A673 (cell line): ENCODE measurements at regions not wholly inside any gene's neighbourhood (a gene's known extent, or its start where the extent isn't known, plus 50 kb on each side); places are given as distances from the start of the nearest gene placed in this dataset.

ENCODE experiments used
- BruUV-seq: library from RNA; stranded (reverse); fragments of 400-500 nt; replicated peaks from 2 replicates; lab custom pipeline; 2021; lab: Mats Ljungman, UMichigan
- CTCF ChIA-PET: fragments of 300-600 bp; sonication (Branson Sonifier 250); formaldehyde crosslinking; loops from one replicate; lab custom pipeline; 2022; ENCODE audit warnings: antibody characterized with exemption; lab: Charles Lee
- POLR2A ChIA-PET: fragments of 300-600 bp; sonication (Branson Sonifier 250); formaldehyde crosslinking; loops from one replicate; lab custom pipeline; 2022; ENCODE audit warnings: antibody characterized with exemption; ENCODE audit not compliant: low non-redundant PET; lab: Charles Lee
- DNase-seq: peaks from one replicate; pipeline ENCODE4 v3.0.0-alpha.2; 2015; ENCODE audit warnings: low spot score
- H3K27ac ChIP-seq: fragments of 200-600 bp; sonication (generic); 2 replicates; pipeline ENCODE4 v1.5.1; 2016; ENCODE audit warnings: mixed run types, low read depth, mild to moderate bottlenecking, mixed read lengths, antibody characterized with exemption, low read length; ENCODE audit not compliant: poor library complexity, severe bottlenecking
- H3K27me3 ChIP-seq: fragments of 200-600 bp; sonication (generic); replicated peaks from 2 replicates; pipeline ENCODE4 v1.6.1; 2017; ENCODE audit warnings: mixed run types, low read depth, mild to moderate bottlenecking, mixed read lengths, antibody characterized with exemption, low read length; ENCODE audit not compliant: insufficient read depth, poor library complexity
- H3K36me3 ChIP-seq: fragments of 200-600 bp; sonication (generic); 2 replicates; pipeline ENCODE4 v1.6.1; 2016; ENCODE audit warnings: mixed run types, mild to moderate bottlenecking, mixed read lengths, antibody characterized with exemption, low read length; ENCODE audit not compliant: insufficient read depth, poor library complexity, severe bottlenecking
- H3K4me1 ChIP-seq: fragments of 200-600 bp; sonication (generic); 2 replicates; pipeline ENCODE4 v1.6.1; 2017; ENCODE audit warnings: mixed run types, mild to moderate bottlenecking, mixed read lengths, antibody characterized with exemption, low read length; ENCODE audit not compliant: insufficient read depth, poor library complexity, severe bottlenecking
- H3K4me3 ChIP-seq: fragments of 200-600 bp; sonication (generic); 2 replicates; pipeline ENCODE4 v1.5.1; 2016; ENCODE audit warnings: low read depth, mixed run types, mild to moderate bottlenecking, mixed read lengths, low read length; ENCODE audit not compliant: poor library complexity, severe bottlenecking
- H3K9me3 ChIP-seq: fragments of 200-600 bp; sonication (generic); 2 replicates; pipeline ENCODE4 v1.6.1; 2016; ENCODE audit warnings: mixed run types, low read depth, mild to moderate bottlenecking, mixed read lengths, antibody characterized with exemption, low read length; ENCODE audit not compliant: poor library complexity, severe bottlenecking
- EZH2 ChIP-seq: fragments of 200-600 bp; sonication (generic); IDR thresholded peaks from 2 replicates; pipeline ENCODE4 v1.6.1; 2017; ENCODE audit warnings: borderline replicate concordance, low read depth, mild to moderate bottlenecking, mixed read lengths, antibody characterized with exemption, low read length; ENCODE audit not compliant: poor library complexity, severe bottlenecking
- intact Hi-C: fragments of 100-400 bp; cut with micrococcal nuclease; formaldehyde crosslinking; loops from one replicate; pipeline ENCODE4 v1.10.0; 2022; ENCODE audit not compliant: unreplicated experiment
- TF ChIP-seq, protein P1 (sequence below): fragments of 300-800, 200-600 bp; sonication (generic); conservative IDR thresholded peaks from 2 replicates; pipeline ENCODE4 v1.5.1; 2017; ENCODE audit warnings: low read depth, mild to moderate bottlenecking, antibody characterized with exemption, low read length, moderate library complexity, mixed read lengths

DNA sequence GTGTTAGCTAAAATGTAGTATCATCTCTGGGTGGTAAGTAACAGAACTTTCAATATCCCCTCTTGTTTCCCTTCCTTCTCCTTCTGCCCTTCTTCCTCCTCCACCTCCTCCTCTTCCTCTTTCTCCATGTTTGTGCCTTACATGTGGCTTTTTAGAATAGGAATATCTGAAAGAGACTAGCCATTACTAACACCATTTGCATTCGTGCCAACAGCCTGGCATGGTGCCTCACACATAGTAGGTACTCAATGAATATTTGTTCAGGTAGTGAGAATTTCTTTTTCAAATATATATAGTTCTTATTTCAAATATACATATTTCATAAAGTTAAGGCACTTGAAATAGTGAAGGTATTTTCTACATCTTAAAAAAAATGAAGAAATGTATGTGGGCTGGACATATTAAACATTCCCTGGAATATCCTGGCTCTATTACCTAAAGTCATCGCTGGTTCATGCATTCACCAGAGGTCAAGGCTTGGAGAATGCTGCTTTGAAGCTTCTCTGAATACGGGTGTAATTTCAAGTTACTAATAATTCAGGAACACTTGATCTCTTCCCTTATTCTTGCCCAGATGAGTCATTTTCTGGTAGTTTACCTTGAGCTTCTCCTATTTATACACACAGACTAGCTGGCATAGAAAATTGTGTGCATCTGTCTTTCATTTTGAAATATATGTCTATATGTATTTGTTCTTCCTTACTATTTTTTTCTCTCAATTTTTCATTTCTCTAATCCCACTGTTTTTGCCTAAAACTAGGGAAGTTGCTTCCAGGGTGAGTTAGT lies 319.4 kb downstream of the TGFB2 start:
- TF ChIP-seq, protein P1, sequence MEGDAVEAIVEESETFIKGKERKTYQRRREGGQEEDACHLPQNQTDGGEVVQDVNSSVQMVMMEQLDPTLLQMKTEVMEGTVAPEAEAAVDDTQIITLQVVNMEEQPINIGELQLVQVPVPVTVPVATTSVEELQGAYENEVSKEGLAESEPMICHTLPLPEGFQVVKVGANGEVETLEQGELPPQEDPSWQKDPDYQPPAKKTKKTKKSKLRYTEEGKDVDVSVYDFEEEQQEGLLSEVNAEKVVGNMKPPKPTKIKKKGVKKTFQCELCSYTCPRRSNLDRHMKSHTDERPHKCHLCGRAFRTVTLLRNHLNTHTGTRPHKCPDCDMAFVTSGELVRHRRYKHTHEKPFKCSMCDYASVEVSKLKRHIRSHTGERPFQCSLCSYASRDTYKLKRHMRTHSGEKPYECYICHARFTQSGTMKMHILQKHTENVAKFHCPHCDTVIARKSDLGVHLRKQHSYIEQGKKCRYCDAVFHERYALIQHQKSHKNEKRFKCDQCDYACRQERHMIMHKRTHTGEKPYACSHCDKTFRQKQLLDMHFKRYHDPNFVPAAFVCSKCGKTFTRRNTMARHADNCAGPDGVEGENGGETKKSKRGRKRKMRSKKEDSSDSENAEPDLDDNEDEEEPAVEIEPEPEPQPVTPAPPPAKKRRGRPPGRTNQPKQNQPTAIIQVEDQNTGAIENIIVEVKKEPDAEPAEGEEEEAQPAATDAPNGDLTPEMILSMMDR = no peak
- TF ChIP-seq EZH2 = no peak
- CTCF ChIA-PET = no interaction called here
- DNase-seq = no peak
- no TSS peak for BruUV-seq
- peaks cover 11% of the 10 kb centered on the region for H3K4me1 ChIP-seq
- H3K9me3 ChIP-seq = no peaks in the 10 kb centered on the region
- no peaks in the 10 kb centered on the region for H3K36me3 ChIP-seq
- no peaks in the 10 kb centered on the region for H3K27me3 ChIP-seq
- no peak overlapping the region for H3K27ac ChIP-seq
- no peak overlapping the region for H3K4me3 ChIP-seq
- intact Hi-C loops = no loop called here
- POLR2A ChIA-PET = no interaction called here

- TF ChIP-seq, protein P1 = no peak
- TF ChIP-seq EZH2 = no peak
- no peak for DNase-seq
- Histone ChIP-seq H3K4me1 (peaks cover 11% of the 10 kb centered on the region), H3K36me3 (no peaks in the 10 kb centered on the region), H3K4me3 (no peak overlapping the region), H3K27ac (no peak overlapping the region), H3K9me3 (no peaks in the 10 kb centered on the region), H3K27me3 (no peaks in the 10 kb centered on the region)
- POLR2A ChIA-PET = no interaction called here
- no TSS peak for BruUV-seq
- intact Hi-C loops = no loop called here
- CTCF ChIA-PET = no interaction called here
Observed at GRCh38 chr1:218665221-218665620, 320.1 kb downstream of the TGFB2 start.

- TF ChIP-seq, protein P1 = no peak
- TF ChIP-seq EZH2 = no peak
- POLR2A ChIA-PET = no interaction called here
- H3K9me3 ChIP-seq = no peaks in the 10 kb centered on the region
- H3K4me1 ChIP-seq = peaks cover 11% of the 10 kb centered on the region
- no TSS peak for BruUV-seq
- no peaks in the 10 kb centered on the region for H3K27me3 ChIP-seq
- DNase-seq = no peak
- CTCF ChIA-PET = no interaction called here
- no peak overlapping the region for H3K27ac ChIP-seq
- no peak overlapping the region for H3K4me3 ChIP-seq
- intact Hi-C loops = no loop called here
- no peaks in the 10 kb centered on the region for H3K36me3 ChIP-seq
Observed at GRCh38 chr1:218666263-218666662, 321.1 kb downstream of the TGFB2 start.
